HCT116 (cell line): ENCODE measurements at regions not wholly inside any gene's neighbourhood (a gene's known extent, or its start where the extent isn't known, plus 50 kb on each side); places are given as distances from the start of the nearest gene placed in this dataset.

Experiments used
- ATAC-seq: fragments of 200-7000 bp; cut with Tn5 transposase; 2 replicates; pipeline ENCODE4 v1.9.1; 2020; ENCODE audit warnings: mild to moderate bottlenecking, moderate library complexity
- BruUV-seq: library from RNA; stranded (reverse); fragments of 400-500 nt; replicated peaks from 2 replicates; lab custom pipeline; 2021; lab: Mats Ljungman, UMichigan
- CTCF ChIA-PET: fragments of 300-600 bp; sonication (Branson Sonifier 250); formaldehyde crosslinking; loops from one replicate; lab custom pipeline; 2021; ENCODE audit warnings: antibody characterized with exemption; lab: Charles Lee
- POLR2A ChIA-PET: fragments of 300-600, 350-600 bp; sonication (Branson Sonifier 250); formaldehyde crosslinking; loops from one replicate; lab custom pipeline; 2021; ENCODE audit warnings: antibody characterized with exemption; lab: Charles Lee
- RAD21 ChIA-PET, 2 experiments: fragments of 300-600 bp; sonication (Branson Sonifier 250); formaldehyde crosslinking; loops; one replicate each; lab custom pipeline; 2023; ENCODE audit warnings: low total read pairs in 2 of 2; ENCODE audit not compliant: uncharacterized antibody in 2 of 2, unreplicated experiment in 2 of 2, low non-redundant PET in 1 of 2; lab: Charles Lee
- DNase-seq: peaks from one replicate; pipeline ENCODE4 v3.0.0-alpha.2; 2010; ENCODE audit warnings: low read depth, low spot score
- H2AFZ ChIP-seq: fragments of 200-600 bp; shearing (Covaris generic), sonication (generic); 2 replicates; pipeline ENCODE4 v1.6.1; 2017; ENCODE audit warnings: low read depth, mixed run types, mixed read lengths, antibody characterized with exemption, low read length; ENCODE audit not compliant: poor library complexity, severe bottlenecking
- H3K27ac ChIP-seq: 2 replicates; pipeline ENCODE4 v1.5.1; 2012; ENCODE audit warnings: low read depth, low read length
- H3K27me3 ChIP-seq: fragments of 200-600 bp; sonication (generic); 2 replicates; pipeline ENCODE4 v1.6.1; 2016; ENCODE audit warnings: mixed run types, low read length, mixed read lengths; ENCODE audit not compliant: insufficient read depth
- H3K36me3 ChIP-seq, 2 experiments: fragments of 200-500 bp in 1 of 2; fragments of 200-600 bp in 1 of 2; sonication (Bioruptor generic) in 1 of 2; sonication (generic) in 1 of 2; 2 replicates each; pipeline versions ENCODE4 v1.5.1 to v1.6.1; 2014 to 2016; ENCODE audit warnings: low read length in 2 of 2, inconsistent platforms in 1 of 2, mixed read lengths in 1 of 2, mixed run types in 1 of 2; ENCODE audit not compliant: insufficient read depth in 2 of 2, control insufficient read depth in 1 of 2
- H3K4me1 ChIP-seq, 2 experiments: fragments of 200-600 bp in 1 of 2; sonication (generic) in 1 of 2; 2 replicates each; pipeline versions ENCODE4 v1.5.1 to v1.6.1; 2012 to 2017; ENCODE audit warnings: low read length in 2 of 2, inconsistent platforms in 1 of 2, mild to moderate bottlenecking in 1 of 2, mixed read lengths in 1 of 2, mixed run types in 1 of 2, moderate library complexity in 1 of 2; ENCODE audit not compliant: insufficient read depth in 2 of 2, control insufficient read depth in 1 of 2
- H3K4me2 ChIP-seq: fragments of 200-600 bp; sonication (generic); 2 replicates; pipeline ENCODE4 v1.6.1; 2017; ENCODE audit warnings: mixed run types, low read length, mixed read lengths
- H3K4me3 ChIP-seq, 2 experiments: fragments of 200-600 bp in 1 of 2; sonication (generic) in 1 of 2; replicated peaks in 1 of 2; 2 replicates each; pipeline ENCODE4 v1.5.1; 2011 to 2016; ENCODE audit warnings: low read length in 2 of 2, control low read depth in 1 of 2, low read depth in 1 of 2, mild to moderate bottlenecking in 1 of 2, mixed read lengths in 1 of 2, mixed run types in 1 of 2
- H3K79me2 ChIP-seq: fragments of 200-600 bp; sonication (generic); 2 replicates; pipeline ENCODE4 v1.6.1; 2017; ENCODE audit warnings: mild to moderate bottlenecking, mixed run types, low read length, moderate library complexity, mixed read lengths; ENCODE audit not compliant: insufficient read depth
- H3K9ac ChIP-seq: fragments of 200-600 bp; sonication (generic); 2 replicates; pipeline ENCODE4 v1.6.1; 2016; ENCODE audit warnings: low read length, mixed read lengths
- H3K9me2 ChIP-seq: fragments of 200-600 bp; sonication (generic), shearing (Covaris generic); 2 replicates; pipeline ENCODE4 v1.6.1; 2017; ENCODE audit warnings: mixed run types, mild to moderate bottlenecking, moderate library complexity; ENCODE audit not compliant: insufficient read depth
- H3K9me3 ChIP-seq, 2 experiments: fragments of 200-500 bp in 1 of 2; fragments of 200-600 bp in 1 of 2; sonication (Bioruptor generic) in 1 of 2; sonication (generic) in 1 of 2; 2 replicates each; pipeline ENCODE4 v1.6.1; 2014 to 2017; ENCODE audit warnings: low read length in 2 of 2, mixed read lengths in 2 of 2, inconsistent platforms in 1 of 2, low read depth in 1 of 2, mild to moderate bottlenecking in 1 of 2, mixed run types in 1 of 2, moderate library complexity in 1 of 2; ENCODE audit not compliant: control insufficient read depth in 1 of 2, insufficient read depth in 1 of 2
- H4K20me1 ChIP-seq: fragments of 200-600 bp; sonication (generic), shearing (Covaris generic); 2 replicates; pipeline ENCODE4 v1.6.1; 2017; ENCODE audit warnings: mixed run types, mild to moderate bottlenecking, moderate library complexity; ENCODE audit not compliant: insufficient read depth
- CBX3 ChIP-seq: IDR thresholded peaks from 2 replicates; pipeline ENCODE4 v1.6.1; 2012; ENCODE audit warnings: low read depth
- ELF1 ChIP-seq: IDR thresholded peaks from 2 replicates; pipeline ENCODE4 v1.6.1; 2012; ENCODE audit warnings: low read depth, borderline replicate concordance
- FOSL1 ChIP-seq: IDR thresholded peaks from 2 replicates; pipeline ENCODE4 v1.6.1; 2012; ENCODE audit warnings: low read depth
- JUND ChIP-seq: IDR thresholded peaks from 2 replicates; pipeline ENCODE4 v1.6.1; 2012
- POLR2A ChIP-seq: IDR thresholded peaks from 2 replicates; pipeline ENCODE4 v1.7.0; 2011; ENCODE audit warnings: borderline replicate concordance; ENCODE audit not compliant: insufficient read depth, insufficient read length; ENCODE audit errors: extremely low read depth
- POLR2AphosphoS5 ChIP-seq: IDR thresholded peaks from 2 replicates; pipeline ENCODE4 v1.6.1; 2011; ENCODE audit warnings: mild to moderate bottlenecking, low read depth, low read length, moderate library complexity
- RAD21 ChIP-seq: IDR thresholded peaks from 2 replicates; pipeline ENCODE4 v1.6.1; 2012; ENCODE audit warnings: low read depth, mild to moderate bottlenecking
- SP1 ChIP-seq: IDR thresholded peaks from 2 replicates; pipeline ENCODE4 v1.6.1; 2012; ENCODE audit warnings: low read depth
- SRF ChIP-seq: IDR thresholded peaks from 2 replicates; pipeline ENCODE4 v1.6.1; 2012; ENCODE audit warnings: low read depth
- ZFX ChIP-seq: fragments of 450-650 bp; IDR thresholded peaks from 2 replicates; pipeline ENCODE4 v1.6.1; 2017
- intact Hi-C: fragments of 100-400 bp; cut with micrococcal nuclease; formaldehyde crosslinking; loops from 2 replicates; pipeline ENCODE4 v1.10.0; 2022
- TF ChIP-seq, protein P1 (sequence below): IDR thresholded peaks from 2 replicates; pipeline ENCODE4 v1.6.1; 2012; ENCODE audit warnings: low read depth
- TF ChIP-seq, protein P2 (sequence below): IDR thresholded peaks from 2 replicates; pipeline ENCODE4 v1.6.1; 2012
- TF ChIP-seq, protein P3 (sequence below): IDR thresholded peaks from 2 replicates; pipeline ENCODE4 v1.6.1; 2012
- TF ChIP-seq, protein P4 (sequence below), 3 experiments: fragments of 200-600 bp in 1 of 3; sonication (generic) in 1 of 3; IDR thresholded peaks in 2 of 3; conservative IDR thresholded peaks in 1 of 3; 2 replicates each; pipeline ENCODE4 v1.5.1; 2012 to 2017; ENCODE audit warnings: low read depth in 2 of 3, low read length in 2 of 3, antibody characterized with exemption in 1 of 3, borderline replicate concordance in 1 of 3, control low read depth in 1 of 3, mild to moderate bottlenecking in 1 of 3, mixed read lengths in 1 of 3, mixed run types in 1 of 3, moderate library complexity in 1 of 3; ENCODE audit not compliant: insufficient read depth in 1 of 3
- TF ChIP-seq, protein P5 (sequence below): IDR thresholded peaks from 2 replicates; pipeline ENCODE4 v1.6.1; 2011; ENCODE audit warnings: mild to moderate bottlenecking, low read length, moderate library complexity; ENCODE audit not compliant: insufficient replicate concordance; ENCODE audit errors: extremely low read depth

DNA sequence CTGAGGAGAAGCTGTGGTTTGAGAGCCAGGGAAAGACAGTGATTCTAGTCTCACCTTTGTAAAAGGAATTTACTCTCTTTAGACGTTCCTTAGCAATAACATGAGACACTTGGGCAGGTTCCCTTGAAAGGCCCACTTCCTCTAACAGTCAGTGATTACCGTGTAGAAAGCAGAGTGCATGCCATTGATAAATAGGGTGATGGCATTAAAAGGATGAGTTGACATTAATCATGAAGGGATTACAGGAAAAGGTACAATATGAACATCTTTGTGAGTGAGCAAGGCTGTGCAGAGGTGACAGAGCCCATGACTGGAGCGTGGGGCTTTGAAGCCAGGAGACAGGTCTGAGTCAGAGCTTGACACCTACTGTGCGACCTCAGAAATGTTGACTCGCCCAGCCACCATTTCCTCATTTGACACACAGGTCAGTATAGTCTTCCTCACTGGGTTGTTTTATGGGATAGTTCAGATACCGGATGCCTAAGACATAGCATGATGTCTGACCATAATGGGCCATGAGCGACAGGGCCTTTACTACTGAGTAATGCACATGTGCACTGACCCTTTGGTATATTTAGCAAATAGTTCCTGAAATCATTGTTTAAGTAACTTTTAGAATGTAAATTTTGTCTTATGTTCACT lies 341.7 kb upstream of the MTNR1B start:
- H3K36me3 ChIP-seq = no peaks in the 10 kb centered on the region
- TF ChIP-seq, protein P1, sequence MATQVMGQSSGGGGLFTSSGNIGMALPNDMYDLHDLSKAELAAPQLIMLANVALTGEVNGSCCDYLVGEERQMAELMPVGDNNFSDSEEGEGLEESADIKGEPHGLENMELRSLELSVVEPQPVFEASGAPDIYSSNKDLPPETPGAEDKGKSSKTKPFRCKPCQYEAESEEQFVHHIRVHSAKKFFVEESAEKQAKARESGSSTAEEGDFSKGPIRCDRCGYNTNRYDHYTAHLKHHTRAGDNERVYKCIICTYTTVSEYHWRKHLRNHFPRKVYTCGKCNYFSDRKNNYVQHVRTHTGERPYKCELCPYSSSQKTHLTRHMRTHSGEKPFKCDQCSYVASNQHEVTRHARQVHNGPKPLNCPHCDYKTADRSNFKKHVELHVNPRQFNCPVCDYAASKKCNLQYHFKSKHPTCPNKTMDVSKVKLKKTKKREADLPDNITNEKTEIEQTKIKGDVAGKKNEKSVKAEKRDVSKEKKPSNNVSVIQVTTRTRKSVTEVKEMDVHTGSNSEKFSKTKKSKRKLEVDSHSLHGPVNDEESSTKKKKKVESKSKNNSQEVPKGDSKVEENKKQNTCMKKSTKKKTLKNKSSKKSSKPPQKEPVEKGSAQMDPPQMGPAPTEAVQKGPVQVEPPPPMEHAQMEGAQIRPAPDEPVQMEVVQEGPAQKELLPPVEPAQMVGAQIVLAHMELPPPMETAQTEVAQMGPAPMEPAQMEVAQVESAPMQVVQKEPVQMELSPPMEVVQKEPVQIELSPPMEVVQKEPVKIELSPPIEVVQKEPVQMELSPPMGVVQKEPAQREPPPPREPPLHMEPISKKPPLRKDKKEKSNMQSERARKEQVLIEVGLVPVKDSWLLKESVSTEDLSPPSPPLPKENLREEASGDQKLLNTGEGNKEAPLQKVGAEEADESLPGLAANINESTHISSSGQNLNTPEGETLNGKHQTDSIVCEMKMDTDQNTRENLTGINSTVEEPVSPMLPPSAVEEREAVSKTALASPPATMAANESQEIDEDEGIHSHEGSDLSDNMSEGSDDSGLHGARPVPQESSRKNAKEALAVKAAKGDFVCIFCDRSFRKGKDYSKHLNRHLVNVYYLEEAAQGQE = no peak
- TF ChIP-seq FOSL1 (no peak), ELF1 (no peak), CBX3 (no peak), SP1 (no peak), SRF (no peak), RAD21 (no peak), JUND (no peak), ZFX (no peak), POLR2AphosphoS5 (no peak), POLR2A (no peak)
- TF ChIP-seq, protein P2, sequence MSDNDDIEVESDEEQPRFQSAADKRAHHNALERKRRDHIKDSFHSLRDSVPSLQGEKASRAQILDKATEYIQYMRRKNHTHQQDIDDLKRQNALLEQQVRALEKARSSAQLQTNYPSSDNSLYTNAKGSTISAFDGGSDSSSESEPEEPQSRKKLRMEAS = no peak
- TF ChIP-seq, protein P3, sequence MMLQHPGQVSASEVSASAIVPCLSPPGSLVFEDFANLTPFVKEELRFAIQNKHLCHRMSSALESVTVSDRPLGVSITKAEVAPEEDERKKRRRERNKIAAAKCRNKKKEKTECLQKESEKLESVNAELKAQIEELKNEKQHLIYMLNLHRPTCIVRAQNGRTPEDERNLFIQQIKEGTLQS = no peak
- TF ChIP-seq, protein P4, sequence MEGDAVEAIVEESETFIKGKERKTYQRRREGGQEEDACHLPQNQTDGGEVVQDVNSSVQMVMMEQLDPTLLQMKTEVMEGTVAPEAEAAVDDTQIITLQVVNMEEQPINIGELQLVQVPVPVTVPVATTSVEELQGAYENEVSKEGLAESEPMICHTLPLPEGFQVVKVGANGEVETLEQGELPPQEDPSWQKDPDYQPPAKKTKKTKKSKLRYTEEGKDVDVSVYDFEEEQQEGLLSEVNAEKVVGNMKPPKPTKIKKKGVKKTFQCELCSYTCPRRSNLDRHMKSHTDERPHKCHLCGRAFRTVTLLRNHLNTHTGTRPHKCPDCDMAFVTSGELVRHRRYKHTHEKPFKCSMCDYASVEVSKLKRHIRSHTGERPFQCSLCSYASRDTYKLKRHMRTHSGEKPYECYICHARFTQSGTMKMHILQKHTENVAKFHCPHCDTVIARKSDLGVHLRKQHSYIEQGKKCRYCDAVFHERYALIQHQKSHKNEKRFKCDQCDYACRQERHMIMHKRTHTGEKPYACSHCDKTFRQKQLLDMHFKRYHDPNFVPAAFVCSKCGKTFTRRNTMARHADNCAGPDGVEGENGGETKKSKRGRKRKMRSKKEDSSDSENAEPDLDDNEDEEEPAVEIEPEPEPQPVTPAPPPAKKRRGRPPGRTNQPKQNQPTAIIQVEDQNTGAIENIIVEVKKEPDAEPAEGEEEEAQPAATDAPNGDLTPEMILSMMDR (IDR thresholded peaks at IDR 0.05 in 2 of 3, conservative IDR thresholded peaks at IDR 0.05 in 1 of 3; ENCODE audit: borderline replicate concordance in 1 of 3, insufficient read depth in 1 of 3, low read depth in 2 of 3, low read length in 2 of 3) = no peak
- TF ChIP-seq, protein P5, sequence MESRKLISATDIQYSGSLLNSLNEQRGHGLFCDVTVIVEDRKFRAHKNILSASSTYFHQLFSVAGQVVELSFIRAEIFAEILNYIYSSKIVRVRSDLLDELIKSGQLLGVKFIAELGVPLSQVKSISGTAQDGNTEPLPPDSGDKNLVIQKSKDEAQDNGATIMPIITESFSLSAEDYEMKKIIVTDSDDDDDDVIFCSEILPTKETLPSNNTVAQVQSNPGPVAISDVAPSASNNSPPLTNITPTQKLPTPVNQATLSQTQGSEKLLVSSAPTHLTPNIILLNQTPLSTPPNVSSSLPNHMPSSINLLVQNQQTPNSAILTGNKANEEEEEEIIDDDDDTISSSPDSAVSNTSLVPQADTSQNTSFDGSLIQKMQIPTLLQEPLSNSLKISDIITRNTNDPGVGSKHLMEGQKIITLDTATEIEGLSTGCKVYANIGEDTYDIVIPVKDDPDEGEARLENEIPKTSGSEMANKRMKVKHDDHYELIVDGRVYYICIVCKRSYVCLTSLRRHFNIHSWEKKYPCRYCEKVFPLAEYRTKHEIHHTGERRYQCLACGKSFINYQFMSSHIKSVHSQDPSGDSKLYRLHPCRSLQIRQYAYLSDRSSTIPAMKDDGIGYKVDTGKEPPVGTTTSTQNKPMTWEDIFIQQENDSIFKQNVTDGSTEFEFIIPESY = no peak
- BruUV-seq = no TSS peak
- H4K20me1 ChIP-seq = no peaks in the 10 kb centered on the region
- no peaks in the 10 kb centered on the region for H3K9me3 ChIP-seq
- H2AFZ ChIP-seq = no peak overlapping the region
- H3K4me2 ChIP-seq = no peak overlapping the region
- H3K27ac ChIP-seq = no peak overlapping the region
- H3K4me1 ChIP-seq = no peaks in the 10 kb centered on the region
- DNase-seq (no peak), ATAC-seq (no peak)
- ChIA-PET POLR2A (no interaction called here), CTCF (no interaction called here), RAD21 (no interaction called here)
- H3K27me3 ChIP-seq = no peaks in the 10 kb centered on the region
- no peaks in the 10 kb centered on the region for H3K9me2 ChIP-seq
- H3K4me3 ChIP-seq = no peak overlapping the region
- no peaks in the 10 kb centered on the region for H3K79me2 ChIP-seq
- intact Hi-C loops = no loop called here
- H3K9ac ChIP-seq = no peak overlapping the region
